ENCODE measurements at regions not wholly inside any gene's neighbourhood (a gene's known extent, or its start where the extent isn't known, plus 50 kb on each side); places are given as distances from the start of the nearest gene placed in this dataset.

- TF ChIP-seq CTCF (IDR thresholded peaks at IDR 0.05), result no peak
- no peak for TF ChIP-seq POLR2A (IDR thresholded peaks at IDR 0.05)
Measured at GRCh38 chr5:116686438-116686837, 111.8 kb upstream of the SEMA6A start.
